SU-DHL-6 (cell line): ENCODE measurements at regions not wholly inside any gene's neighbourhood (a gene's known extent, or its start where the extent isn't known, plus 50 kb on each side); places are given as distances from the start of the nearest gene placed in this dataset.

Source experiments
- CTCF ChIP-seq: fragments of 200-600 bp; sonication (generic); IDR thresholded peaks from one replicate; pipeline ENCODE4 v1.5.1; 2017; ENCODE audit warnings: antibody characterized with exemption, mild to moderate bottlenecking, low read length, moderate library complexity; ENCODE audit not compliant: insufficient read depth, poor library complexity, severe bottlenecking
- EZH2phosphoT487 ChIP-seq: fragments of 200-600 bp; sonication (generic), shearing (Covaris generic); conservative IDR thresholded peaks from 2 replicates; pipeline ENCODE4 v1.6.1; 2018; ENCODE audit warnings: mild to moderate bottlenecking, antibody characterized with exemption, low read length, moderate library complexity, mixed read lengths

- TF ChIP-seq CTCF (no peak), EZH2phosphoT487 (no peak)
These were observed 192.8 kb upstream of the CDH11 start for GRCh38 chr16:65314627-65315008.
